Neural cell (in vitro differentiated cells): ENCODE measurements at regions not wholly inside any gene's neighbourhood (a gene's known extent, or its start where the extent isn't known, plus 50 kb on each side); places are given as distances from the start of the nearest gene placed in this dataset.

Source experiments
- CTCF ChIP-seq: fragments of 450-650 bp; IDR thresholded peaks from 2 replicates; pipeline ENCODE4 v1.5.1; 2014; ENCODE audit warnings: antibody characterized with exemption, mild to moderate bottlenecking, moderate library complexity; ENCODE audit not compliant: poor library complexity, severe bottlenecking
- EP300 ChIP-seq: fragments of 450-650 bp; conservative IDR thresholded peaks from 2 replicates; pipeline ENCODE4 v1.6.1; 2014; ENCODE audit warnings: antibody characterized with exemption, mild to moderate bottlenecking, moderate library complexity; ENCODE audit not compliant: poor library complexity, severe bottlenecking
- POLR2AphosphoS5 ChIP-seq: IDR thresholded peaks from 2 replicates; pipeline ENCODE4 v1.6.1; 2012

DNA sequence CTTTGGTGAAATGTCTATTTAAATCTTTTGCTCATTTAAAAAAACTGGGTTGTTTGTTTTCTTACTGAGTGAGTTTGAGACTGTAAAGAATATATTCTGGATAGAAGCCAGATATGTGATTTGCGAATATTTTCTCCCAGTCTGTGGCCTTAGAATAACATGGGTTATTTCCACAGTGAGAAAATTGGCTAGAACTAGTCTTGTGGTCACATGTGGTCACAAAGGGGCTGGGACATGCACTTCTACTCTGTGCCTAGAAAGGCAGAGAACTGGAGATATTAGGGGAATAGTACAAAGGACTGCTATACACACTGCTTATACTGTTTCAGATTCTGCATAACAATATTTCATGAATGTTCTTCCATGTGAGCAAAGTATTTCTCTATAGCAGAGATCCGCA is 79.9 kb upstream of the RGMA start:
- TF ChIP-seq CTCF (no peak), EP300 (no peak), POLR2AphosphoS5 (no peak)
